ENCODE measurements at regions not wholly inside any gene's neighbourhood (a gene's known extent, or its start where the extent isn't known, plus 50 kb on each side); places are given as distances from the start of the nearest gene placed in this dataset.

GRCh38 chr9:129338724-129339430, 160.8 kb upstream of the IER5L start:
- TF ChIP-seq RFX5 (IDR thresholded peaks at IDR 0.05; ENCODE audit: low read depth, low read length) (no peak), ELK1 (IDR thresholded peaks at IDR 0.05; ENCODE audit: borderline replicate concordance, low read depth, low read length) (no peak), FOS (IDR thresholded peaks at IDR 0.05; ENCODE audit: low read depth, low read length) (0 out of 2 replicates have a peak, but pooled peaks have one; percentile 12), BHLHE40 (IDR thresholded peaks at IDR 0.05; ENCODE audit: low read depth, low read length) (peak; percentile 17; the same call in 1 of the 2 replicates), POLR2A (IDR thresholded peaks at IDR 0.05; ENCODE audit: low read depth, low read length) (no peak), CEBPB (IDR thresholded peaks at IDR 0.05; ENCODE audit: low read depth, low read length) (0 out of 2 replicates have a peak, but pooled peaks have one; percentile 7), SMC3 (IDR thresholded peaks at IDR 0.05; ENCODE audit: low read depth, low read length) (no peak)
- H3K4me2 ChIP-seq (ENCODE audit: low read depth, low read length): no peak overlapping the region
- H3K9me1 ChIP-seq (ENCODE audit: insufficient read depth, low read length): peaks cover 31% of the 10 kb centered on the region
- H4K8ac ChIP-seq (ENCODE audit: low read depth in 2 of 2, low read length in 2 of 2): peak overlapping the region; percentile 46 to 90
- H3K4me3 ChIP-seq (ENCODE audit: insufficient read depth, low read depth, low read length): no peak overlapping the region
- H3K27me3 ChIP-seq (ENCODE audit: control insufficient read depth, insufficient read depth, low read length): no peaks in the 10 kb centered on the region
- H3K14ac ChIP-seq (replicated peaks; ENCODE audit: low read depth, low read length): peak overlapping the region; percentile 85
- no peaks in the 10 kb centered on the region for H4K20me1 ChIP-seq (ENCODE audit: insufficient read depth, low read length)
- H3K36me3 ChIP-seq (ENCODE audit: control insufficient read depth, insufficient read depth, low read length): no peaks in the 10 kb centered on the region
- peak overlapping the region; percentile 81 for H2AFZ ChIP-seq (replicated peaks; ENCODE audit: low read length, poor library complexity)
- dilution Hi-C loops (cut with HindIII; ENCODE audit: low sequenced_read_pairs, unreplicated experiment): no loop called here
- DNase-seq: peak; percentile 78
- ATAC-seq (ENCODE audit: low read depth): peak; percentile 3
- in situ Hi-C loops (cut with MboI; ENCODE audit: low sequenced_read_pairs): loop anchor here (10.0 kb wide), 1 partner anchor 266 kb away; no protein-coding TSS in a partner anchor
- H4K91ac ChIP-seq (ENCODE audit: insufficient read depth, low read depth, low read length): peak overlapping the region; percentile 72
- peak overlapping the region; percentile 91 for H2AK9ac ChIP-seq (replicated peaks; ENCODE audit: low read depth, low read length, poor library complexity)
- peak overlapping the region; percentile 95 for H3K4ac ChIP-seq (ENCODE audit: low read depth, low read length)
- ChIA-PET CTCF (no interaction called here), POLR2A (ENCODE audit: unreplicated experiment) (interaction anchor here (0.6 to 0.7 kb wide), 3 partner anchors 145 to 234 kb away, joined by 3 to 5 read pairs (median 3); no protein-coding TSS in a partner anchor)
- intact Hi-C loops (cut with micrococcal nuclease): no loop called here
- peak overlapping the region; percentile 78 for H3K18ac ChIP-seq (ENCODE audit: low read depth, low read length)
- peaks cover 40% of the 10 kb centered on the region for H3K4me1 ChIP-seq (ENCODE audit: control insufficient read depth, insufficient read depth, low read length)
- H3K9ac ChIP-seq (ENCODE audit: low read depth, low read length): 0 out of 2 replicates have a peak overlapping the region, but pooled peaks have one; percentile 4
- H4K5ac ChIP-seq (ENCODE audit: low read depth, low read length): peak overlapping the region; percentile 81
- peak overlapping the region; percentile 24; the same call in 1 of the 2 replicates for H3K27ac ChIP-seq (ENCODE audit: insufficient read depth, low read length)
- H2BK5ac ChIP-seq (ENCODE audit: low read depth, low read length, poor library complexity, severe bottlenecking): peak overlapping the region; percentile 85
- WGBS, 2 experiments (ENCODE audit: extremely low coverage in 2 of 2, insufficient read length in 1 of 2): 80% methylated on average over 2 of the region's 19 CpGs; no CpG with 5 or more reads in 1 of the 2 experiments
- peak overlapping the region; percentile 88; the same call in 1 of the 2 replicates for H2BK20ac ChIP-seq (ENCODE audit: low read depth, low read length)
- no peaks in the 10 kb centered on the region for H3K9me3 ChIP-seq (ENCODE audit: control insufficient read depth, insufficient read depth, low read length)
- peak overlapping the region; percentile 80; the same call in 2 of the 3 replicates for H2BK15ac ChIP-seq (ENCODE audit: low read depth, low read length)
- H3K23ac ChIP-seq (ENCODE audit: low read depth, low read length): peak overlapping the region; percentile 83; the same call in 1 of the 2 replicates
- H2AK5ac ChIP-seq (ENCODE audit: low read depth, low read length): peak overlapping the region; percentile 90
- H3K56ac ChIP-seq (ENCODE audit: extremely low read depth, insufficient read depth, low read length): no peak overlapping the region; the same call in 1 of the 2 replicates
- H2BK120ac ChIP-seq (ENCODE audit: low read depth, low read length): peak overlapping the region; percentile 85
- H3K79me1 ChIP-seq (ENCODE audit: low read depth in 1 of 2, low read length in 2 of 2): peaks cover 0 to 18% of the 10 kb centered on the region in 2 experiments; a peak in 2 of 4 replicates
- no TSS peak for BruUV-seq (replicated peaks)
